ENCODE measurements at regions not wholly inside any gene's neighbourhood (a gene's known extent, or its start where the extent isn't known, plus 50 kb on each side); places are given as distances from the start of the nearest gene placed in this dataset.

GRCh38 chr2:19503406-19503805 is 145.0 kb upstream of the OSR1 start:
- Histone ChIP-seq H3F3A (ENCODE audit: control insufficient read depth, insufficient read depth) (no peaks in the 10 kb centered on the region), H3K27ac (ENCODE audit: low read depth, low read length) (no peak overlapping the region), H3K27me3 (ENCODE audit: control insufficient read depth, low read length) (no peaks in the 10 kb centered on the region), H3K4me3 (ENCODE audit: low read length) (no peak overlapping the region), H3K79me2 (ENCODE audit: control insufficient read depth, low read length) (no peaks in the 10 kb centered on the region), H4K20me1 (ENCODE audit: control insufficient read depth, insufficient read depth, low read depth, low read length) (no peaks in the 10 kb centered on the region), H3K9me3 (ENCODE audit: control insufficient read depth, insufficient read depth, low read length) (no peaks in the 10 kb centered on the region), H3K9me2 (replicated peaks; ENCODE audit: control insufficient read depth, low read length) (no peaks in the 10 kb centered on the region), H3K4me2 (ENCODE audit: low read length) (no peak overlapping the region), H3K36me3 (ENCODE audit: control insufficient read depth, low read length) (no peaks in the 10 kb centered on the region), H3K4me1 (ENCODE audit: control insufficient read depth, low read length) (no peaks in the 10 kb centered on the region)
- TF ChIP-seq CTCF (IDR thresholded peaks at IDR 0.05; ENCODE audit: low read depth, low read length, poor library complexity, severe bottlenecking), result no peak
- no peak for TF ChIP-seq EZH2phosphoT487 (IDR thresholded peaks at IDR 0.05; ENCODE audit: borderline replicate concordance, low read length)

GRCh38 chr2:19500126-19500525 is 141.7 kb upstream of the OSR1 start:
- no peak overlapping the region for H3K4me2 ChIP-seq (ENCODE audit: low read length)
- TF ChIP-seq CTCF (IDR thresholded peaks at IDR 0.05; ENCODE audit: low read depth, low read length, poor library complexity, severe bottlenecking), result no peak
- TF ChIP-seq EZH2phosphoT487 (IDR thresholded peaks at IDR 0.05; ENCODE audit: borderline replicate concordance, low read length), result no peak
- no peaks in the 10 kb centered on the region for H3K79me2 ChIP-seq (ENCODE audit: control insufficient read depth, low read length)
- no peak overlapping the region for H3K4me3 ChIP-seq (ENCODE audit: low read length)
- no peaks in the 10 kb centered on the region for H3K4me1 ChIP-seq (ENCODE audit: control insufficient read depth, low read length)
- no peaks in the 10 kb centered on the region for H3K9me3 ChIP-seq (ENCODE audit: control insufficient read depth, insufficient read depth, low read length)
- no peaks in the 10 kb centered on the region for H3K36me3 ChIP-seq (ENCODE audit: control insufficient read depth, low read length)
- no peaks in the 10 kb centered on the region for H4K20me1 ChIP-seq (ENCODE audit: control insufficient read depth, insufficient read depth, low read depth, low read length)
- no peaks in the 10 kb centered on the region for H3K9me2 ChIP-seq (replicated peaks; ENCODE audit: control insufficient read depth, low read length)
- H3K27ac ChIP-seq (ENCODE audit: low read depth, low read length), result no peak overlapping the region
- H3K27me3 ChIP-seq (ENCODE audit: control insufficient read depth, low read length), result no peaks in the 10 kb centered on the region
- H3F3A ChIP-seq (ENCODE audit: control insufficient read depth, insufficient read depth), result no peaks in the 10 kb centered on the region

- H3F3A ChIP-seq (ENCODE audit: control insufficient read depth, insufficient read depth), result no peaks in the 10 kb centered on the region
- TF ChIP-seq EZH2phosphoT487 (IDR thresholded peaks at IDR 0.05; ENCODE audit: borderline replicate concordance, low read length) (no peak), CTCF (IDR thresholded peaks at IDR 0.05; ENCODE audit: low read depth, low read length, poor library complexity, severe bottlenecking) (no peak)
- H3K4me1 ChIP-seq (ENCODE audit: control insufficient read depth, low read length), result no peaks in the 10 kb centered on the region
- no peak overlapping the region for H3K4me3 ChIP-seq (ENCODE audit: low read length)
- H3K27me3 ChIP-seq (ENCODE audit: control insufficient read depth, low read length), result no peaks in the 10 kb centered on the region
- H3K4me2 ChIP-seq (ENCODE audit: low read length), result no peak overlapping the region
- H3K9me3 ChIP-seq (ENCODE audit: control insufficient read depth, insufficient read depth, low read length), result no peaks in the 10 kb centered on the region
- no peaks in the 10 kb centered on the region for H3K36me3 ChIP-seq (ENCODE audit: control insufficient read depth, low read length)
- H3K9me2 ChIP-seq (replicated peaks; ENCODE audit: control insufficient read depth, low read length), result no peaks in the 10 kb centered on the region
- no peak overlapping the region for H3K27ac ChIP-seq (ENCODE audit: low read depth, low read length)
- H4K20me1 ChIP-seq (ENCODE audit: control insufficient read depth, insufficient read depth, low read depth, low read length), result no peaks in the 10 kb centered on the region
- no peaks in the 10 kb centered on the region for H3K79me2 ChIP-seq (ENCODE audit: control insufficient read depth, low read length)
Observed at GRCh38 chr2:19496646-19497045, 138.2 kb upstream of the OSR1 start.

GRCh38 chr2:19494241-19494640 is 135.8 kb upstream of the OSR1 start:
- Histone ChIP-seq H3K9me2 (replicated peaks; ENCODE audit: control insufficient read depth, low read length) (no peaks in the 10 kb centered on the region), H3K27ac (ENCODE audit: low read depth, low read length) (no peak overlapping the region), H4K20me1 (ENCODE audit: control insufficient read depth, insufficient read depth, low read depth, low read length) (no peaks in the 10 kb centered on the region), H3K9me3 (ENCODE audit: control insufficient read depth, insufficient read depth, low read length) (no peaks in the 10 kb centered on the region), H3K27me3 (ENCODE audit: control insufficient read depth, low read length) (no peaks in the 10 kb centered on the region), H3K4me3 (ENCODE audit: low read length) (no peak overlapping the region), H3K79me2 (ENCODE audit: control insufficient read depth, low read length) (no peaks in the 10 kb centered on the region), H3F3A (ENCODE audit: control insufficient read depth, insufficient read depth) (no peaks in the 10 kb centered on the region), H3K36me3 (ENCODE audit: control insufficient read depth, low read length) (no peaks in the 10 kb centered on the region), H3K4me1 (ENCODE audit: control insufficient read depth, low read length) (no peaks in the 10 kb centered on the region), H3K4me2 (ENCODE audit: low read length) (no peak overlapping the region)
- TF ChIP-seq EZH2phosphoT487 (IDR thresholded peaks at IDR 0.05; ENCODE audit: borderline replicate concordance, low read length), result no peak
- no peak for TF ChIP-seq CTCF (IDR thresholded peaks at IDR 0.05; ENCODE audit: low read depth, low read length, poor library complexity, severe bottlenecking)

All from DOHH2 (cell line).